ENCODE measurements at regions not wholly inside any gene's neighbourhood (a gene's known extent, or its start where the extent isn't known, plus 50 kb on each side); places are given as distances from the start of the nearest gene placed in this dataset.

GRCh38 chr4:17433827-17434226 lies 78.1 kb downstream of the QDPR start:
- TF ChIP-seq CTCF (IDR thresholded peaks at IDR 0.05): no peak

- TF ChIP-seq CTCF (IDR thresholded peaks at IDR 0.05): no peak
These were observed 83.9 kb downstream of the QDPR start for GRCh38 chr4:17427991-17428390.

- TF ChIP-seq CTCF (IDR thresholded peaks at IDR 0.05): no peak
These were observed 85.7 kb downstream of the QDPR start for GRCh38 chr4:17426222-17426621.

GRCh38 chr4:17418010-17418409 lies 93.9 kb downstream of the QDPR start:
- TF ChIP-seq CTCF (IDR thresholded peaks at IDR 0.05): no peak

- TF ChIP-seq CTCF (IDR thresholded peaks at IDR 0.05): no peak
These were observed 97.5 kb downstream of the QDPR start for GRCh38 chr4:17414392-17414791.

GRCh38 chr4:17400686-17401085 lies 111.2 kb downstream of the QDPR start:
- no peak for TF ChIP-seq CTCF (IDR thresholded peaks at IDR 0.05)

GRCh38 chr4:17398805-17399204 lies 113.1 kb downstream of the QDPR start:
- TF ChIP-seq CTCF (IDR thresholded peaks at IDR 0.05): no peak

GRCh38 chr4:17398035-17398434 lies 113.9 kb downstream of the QDPR start:
- no peak for TF ChIP-seq CTCF (IDR thresholded peaks at IDR 0.05)
